NCI-H526 treated with DMSO at 0.1 percent for 48 hours (cell line): ENCODE measurements at regions not wholly inside any gene's neighbourhood (a gene's known extent, or its start where the extent isn't known, plus 50 kb on each side); places are given as distances from the start of the nearest gene placed in this dataset.

Source experiments
- DNase-seq: peaks from one replicate; lab custom pipeline; 2025; lab: John Stamatoyannopoulos, UW

GRCh38 chr4:173924561-173924960, 358.9 kb downstream of the FBXO8 start:
- DNase-seq = no peak

DNA sequence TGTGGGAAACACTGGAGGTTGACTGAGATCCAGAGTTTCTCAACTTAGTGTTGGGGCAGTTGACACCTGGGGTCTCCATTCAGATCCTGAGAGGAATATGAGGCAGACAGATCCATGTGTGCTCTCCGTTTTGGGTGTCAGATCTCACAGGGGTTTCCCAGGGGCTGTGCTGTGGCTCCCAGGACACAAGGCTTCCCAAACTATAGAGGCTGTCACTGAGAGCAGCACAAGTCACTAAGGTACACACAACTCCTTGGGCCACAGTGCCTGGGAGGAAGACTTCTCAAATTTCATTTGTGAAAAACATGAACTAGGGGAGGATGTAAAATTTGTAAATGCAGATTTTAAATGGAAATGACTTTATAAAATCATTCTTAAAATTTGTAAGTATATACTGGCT, 363.6 kb downstream of the FBXO8 start:
- DNase-seq = no peak

DNA sequence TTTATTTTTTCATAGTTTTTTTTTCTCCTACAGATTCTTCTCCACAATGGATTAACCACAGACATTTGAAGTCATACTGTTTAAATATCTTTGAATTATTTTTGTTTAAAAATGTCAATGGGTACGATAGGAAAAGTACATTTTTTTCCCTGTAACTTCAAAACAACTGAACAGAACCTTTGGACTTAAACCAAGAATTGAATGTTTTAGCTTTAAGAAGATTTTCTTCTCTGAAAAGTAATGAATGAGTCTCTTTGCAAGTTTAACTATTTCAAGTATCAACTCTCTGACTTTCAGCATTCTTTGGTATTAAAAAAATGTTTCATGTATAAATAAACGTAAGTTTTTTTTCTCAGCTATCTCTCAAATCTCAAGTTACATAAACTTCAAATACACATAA, 364.3 kb downstream of the FBXO8 start:
- DNase-seq = no peak

DNA sequence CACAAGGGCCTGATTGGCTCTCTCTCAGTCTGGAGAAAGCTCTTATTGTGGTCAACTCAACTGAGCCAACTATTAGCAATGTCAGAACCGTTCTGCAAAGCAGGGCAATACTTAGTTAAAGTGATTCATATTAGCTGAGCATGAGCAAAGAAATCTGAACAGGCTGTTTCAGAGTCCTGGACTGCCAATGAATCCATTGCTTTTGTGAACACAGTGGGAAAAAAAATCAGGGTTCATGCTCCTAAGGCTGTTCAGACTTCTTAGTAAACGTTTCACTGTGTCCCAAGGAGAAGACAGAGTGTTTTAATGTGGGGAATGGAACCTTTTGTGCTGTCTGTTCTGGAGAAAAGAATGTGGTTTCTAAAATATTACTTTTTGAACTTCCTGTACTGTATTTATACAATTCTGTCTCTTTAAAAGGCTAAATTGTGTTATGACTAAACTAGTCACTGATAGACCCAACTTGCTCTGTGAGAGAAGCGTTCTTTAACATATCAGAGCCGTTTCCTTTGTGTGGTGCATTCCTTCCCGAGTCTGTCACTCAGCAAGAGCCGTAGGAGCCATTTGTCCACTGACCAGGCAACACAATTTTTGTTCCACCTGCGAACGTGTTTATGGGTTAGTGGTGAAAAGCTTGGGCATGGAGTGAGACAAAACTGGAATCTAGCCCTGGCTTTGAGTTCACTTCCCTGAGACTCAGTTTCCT, 366.1 kb downstream of the FBXO8 start:
- no peak for DNase-seq

DNA sequence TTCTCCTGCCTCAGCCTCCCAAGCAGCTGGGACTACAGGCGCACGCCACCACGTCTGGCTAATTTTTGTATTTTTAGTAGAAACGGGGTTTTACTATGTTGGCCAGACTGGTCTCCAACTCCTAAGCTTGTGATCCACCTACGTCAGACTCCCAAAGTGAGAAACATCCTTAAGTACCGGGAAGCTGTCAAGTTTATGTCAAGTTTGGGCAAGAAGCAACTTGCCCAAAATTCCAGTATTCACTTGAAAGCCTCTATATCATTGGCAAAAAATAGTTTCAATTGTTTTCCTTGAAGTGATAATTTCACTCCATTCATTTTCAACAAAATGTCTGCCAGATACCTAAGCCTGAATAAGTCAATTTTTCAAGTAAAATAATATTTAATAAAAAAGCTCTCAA, 370.0 kb downstream of the FBXO8 start:
- no peak for DNase-seq

DNA sequence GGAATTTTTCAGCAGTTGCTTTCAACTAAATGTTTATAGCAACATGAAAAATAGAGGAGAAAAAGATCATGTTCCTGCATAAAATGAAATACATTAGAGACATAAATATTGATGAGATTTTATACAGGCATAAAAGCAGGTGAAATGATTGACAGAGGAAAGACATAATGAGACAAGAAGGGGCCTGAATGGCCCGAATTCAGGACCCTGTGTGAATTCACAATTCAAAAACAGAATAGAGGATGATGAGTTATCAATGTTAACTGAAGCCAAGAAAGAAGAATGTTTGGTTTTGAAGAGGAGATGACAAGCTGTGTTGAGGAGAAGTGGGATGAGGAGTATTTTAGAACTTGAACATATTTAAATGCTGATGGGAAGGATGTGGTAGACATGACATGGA, 371.1 kb downstream of the FBXO8 start:
- no peak for DNase-seq

GRCh38 chr4:173910891-173911290, 372.6 kb downstream of the FBXO8 start:
- DNase-seq = no peak

- DNase-seq = no peak
These were observed 374.2 kb downstream of the FBXO8 start for GRCh38 chr4:173909294-173909693.

- no peak for DNase-seq
These were observed 369.8 kb upstream of the HAND2 start for GRCh38 chr4:173899813-173900212.

GRCh38 chr4:173891072-173891471, 361.0 kb upstream of the HAND2 start:
- no peak for DNase-seq

GRCh38 chr4:173883821-173884220, 353.8 kb upstream of the HAND2 start:
- no peak for DNase-seq

GRCh38 chr4:173880897-173881296, 350.9 kb upstream of the HAND2 start:
- DNase-seq = no peak

GRCh38 chr4:173879509-173879908, 349.5 kb upstream of the HAND2 start:
- DNase-seq = no peak

DNA sequence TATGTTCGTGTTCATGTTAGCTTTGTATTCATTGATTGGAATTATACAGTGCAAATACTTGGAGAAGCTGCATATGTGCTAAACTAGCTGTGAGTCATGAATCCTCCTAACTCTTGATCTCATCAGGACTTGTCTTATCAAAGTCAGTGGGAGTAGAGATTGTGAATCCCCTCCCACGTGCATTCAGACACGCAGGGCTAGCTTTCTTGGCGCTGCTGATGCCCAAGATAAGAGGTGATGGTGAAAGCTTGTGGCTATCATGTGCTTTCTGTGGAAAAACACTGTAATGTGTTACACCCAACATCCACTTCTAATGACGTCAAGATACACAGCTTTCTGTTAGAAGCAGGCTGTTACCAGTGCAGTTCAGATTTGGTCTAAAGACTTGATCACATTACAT, 348.7 kb upstream of the HAND2 start:
- DNase-seq = no peak

DNA sequence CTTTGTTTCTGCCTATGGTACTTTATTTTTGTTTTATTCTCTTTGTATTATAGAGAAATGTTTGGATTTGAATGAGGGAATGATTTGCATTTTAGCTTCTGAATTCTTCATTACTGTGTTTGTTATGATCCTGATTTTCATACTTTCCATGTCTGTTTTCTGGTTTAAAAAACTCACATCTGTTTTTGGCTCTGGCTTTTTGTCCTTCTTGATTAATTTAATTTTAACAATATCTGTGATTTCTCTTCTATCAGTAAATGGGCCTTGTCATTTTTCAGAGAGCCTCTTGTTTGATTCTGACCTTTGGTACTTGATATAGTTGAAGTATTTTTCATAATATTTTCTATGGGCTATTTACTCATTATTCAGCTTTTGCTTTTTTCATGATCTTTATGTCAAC, 341.6 kb upstream of the HAND2 start:
- DNase-seq = no peak

GRCh38 chr4:173866322-173867026, 336.4 kb upstream of the HAND2 start:
- DNase-seq = peak; percentile 65

- DNase-seq = no peak
These were observed 332.7 kb upstream of the HAND2 start for GRCh38 chr4:173862754-173863153.

DNA sequence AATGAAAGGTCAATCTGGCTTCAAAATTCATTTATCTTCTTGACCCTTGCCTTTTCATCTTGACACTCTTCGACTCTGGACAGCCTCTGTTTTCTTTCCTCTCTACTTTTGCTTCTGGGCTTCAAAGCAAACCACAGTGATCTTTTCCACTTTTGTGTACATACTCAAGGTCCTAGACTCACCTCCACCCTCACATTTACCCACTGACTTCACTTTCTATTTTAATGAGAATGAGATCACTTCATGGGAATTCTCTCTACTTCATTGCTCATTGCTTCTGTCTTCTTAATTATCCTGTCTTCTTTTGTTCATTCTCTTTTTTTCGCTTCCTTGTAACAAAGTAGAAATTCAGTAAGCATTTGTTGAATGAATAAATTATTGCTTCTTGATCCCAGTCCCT, 330.1 kb upstream of the HAND2 start:
- DNase-seq = no peak

DNA sequence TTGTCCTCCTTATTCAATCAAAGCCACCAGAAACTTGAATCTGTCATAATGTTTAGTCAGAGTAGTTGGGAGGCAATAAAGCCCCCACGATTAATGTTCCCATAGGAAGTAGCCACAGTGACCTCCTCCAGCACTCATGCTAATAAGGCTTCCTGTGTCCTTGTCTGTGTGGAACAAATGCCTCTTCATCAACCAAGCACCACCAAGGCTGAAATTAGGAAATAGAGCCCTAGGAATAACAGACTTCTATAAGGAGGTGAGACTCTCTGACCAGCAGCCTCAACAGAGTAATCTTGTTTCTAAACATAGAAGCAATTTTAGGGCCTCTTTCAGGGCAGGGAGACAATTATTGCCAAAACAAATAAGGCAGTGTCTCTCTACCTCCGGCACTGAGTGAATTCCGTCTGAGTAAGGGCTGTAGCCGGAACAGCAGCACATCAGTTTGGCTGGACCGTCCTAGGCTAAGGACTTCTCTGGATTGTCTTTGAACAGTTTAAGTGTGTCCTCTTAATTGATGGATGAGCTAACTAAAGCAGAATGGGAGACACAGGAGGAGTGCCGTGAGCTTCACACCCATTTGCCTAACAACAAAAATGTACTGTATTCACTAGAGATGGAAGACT, 329.2 kb upstream of the HAND2 start:
- DNase-seq = no peak

- DNase-seq = no peak
These were observed 328.4 kb upstream of the HAND2 start for GRCh38 chr4:173858471-173858870.

DNA sequence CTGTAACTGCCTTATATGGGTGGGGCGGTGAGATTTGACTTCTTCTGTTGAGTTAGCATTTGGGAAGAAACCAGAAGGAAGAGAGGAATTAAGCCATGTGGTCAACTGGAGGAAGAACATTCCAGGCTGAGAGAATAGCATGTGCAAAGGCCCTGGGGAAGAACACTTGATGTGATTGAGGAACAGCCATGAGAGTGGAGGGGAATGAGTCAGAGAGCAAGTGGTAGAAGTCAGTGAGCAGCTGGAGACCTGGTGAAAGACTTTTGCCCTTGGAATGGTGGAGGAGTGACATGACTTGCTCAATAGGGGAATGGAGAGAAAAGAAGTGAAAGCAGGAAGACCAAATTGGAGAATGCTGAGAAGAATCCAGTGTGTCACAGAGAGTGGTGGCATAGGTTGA, 327.8 kb upstream of the HAND2 start:
- no peak for DNase-seq

DNA sequence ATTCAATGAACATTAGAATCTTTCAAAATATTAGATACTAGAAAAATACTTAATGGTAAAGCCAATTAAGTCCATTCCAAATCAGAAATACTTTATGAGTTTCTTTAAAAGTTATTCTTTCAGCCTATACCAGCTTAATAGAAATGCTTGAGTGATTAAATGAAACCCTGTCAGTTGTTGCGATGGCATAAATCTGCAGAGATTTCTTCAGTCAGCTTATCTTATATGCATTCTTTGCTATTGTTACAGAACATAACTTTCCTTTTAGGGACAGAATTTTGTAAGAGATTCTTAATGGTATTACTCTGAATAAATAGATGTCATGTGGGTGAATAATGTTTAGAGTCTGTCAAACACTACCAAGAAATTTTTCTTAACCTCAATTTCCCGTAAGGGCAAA, 325.0 kb upstream of the HAND2 start:
- DNase-seq = no peak

DNA sequence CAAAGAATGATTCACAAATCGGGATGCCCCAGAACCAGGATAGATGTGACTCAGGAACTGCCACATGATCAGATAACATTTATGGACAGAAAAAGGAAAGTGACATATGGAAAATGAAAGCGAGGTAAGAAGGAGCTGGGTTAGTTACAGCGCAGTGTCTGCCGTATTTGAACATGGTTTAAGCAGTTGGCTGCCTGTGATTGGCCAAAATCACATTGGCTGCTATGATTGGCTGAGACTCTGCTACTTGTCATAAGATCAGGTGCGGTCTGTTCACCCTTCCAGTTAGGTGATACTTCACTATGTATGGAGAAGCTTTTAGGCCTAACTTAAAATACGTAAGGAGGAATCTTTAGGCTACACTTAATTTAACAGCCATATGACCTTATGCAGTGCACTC, 322.7 kb upstream of the HAND2 start:
- no peak for DNase-seq

DNA sequence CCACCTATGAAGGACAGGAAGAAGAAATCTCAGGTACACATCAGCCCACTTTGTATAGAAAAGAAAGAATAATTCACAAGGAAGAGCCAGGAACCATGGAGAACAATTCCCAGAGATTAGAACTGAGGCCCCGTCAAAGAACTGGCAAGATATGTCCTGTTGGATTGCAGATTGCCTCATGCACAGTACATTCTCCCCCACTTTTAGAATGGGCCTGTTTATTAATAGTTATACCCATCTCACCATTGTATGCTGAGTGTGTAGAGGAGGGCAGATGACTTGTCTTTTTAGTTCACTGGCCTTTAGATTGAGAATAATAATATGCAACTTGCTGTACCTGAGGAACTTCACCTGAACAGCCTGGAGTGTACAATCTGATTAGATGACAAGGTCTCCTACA, 315.6 kb upstream of the HAND2 start:
- DNase-seq = no peak
